ENCODE measurements at regions not wholly inside any gene's neighbourhood (a gene's known extent, or its start where the extent isn't known, plus 50 kb on each side); places are given as distances from the start of the nearest gene placed in this dataset.
"Not testable (repeated sequence)": the region's sequence is repeated elsewhere in the genome, so short reads cannot be mapped to it uniquely, and the experiment has no call there.

GRCh38 chr4:132683957-132684356 lies 465.1 kb upstream of the PCDH10 start:
- no peak for DNase-seq (ENCODE audit: low read depth)

- DNase-seq (ENCODE audit: low read depth), result no peak
Measured at GRCh38 chr4:132691026-132691425, 458.1 kb upstream of the PCDH10 start.

- DNase-seq (ENCODE audit: low read depth), result no peak
Measured at GRCh38 chr4:132691668-132692067, 457.4 kb upstream of the PCDH10 start.

- no peak for DNase-seq (ENCODE audit: low read depth)
Measured at GRCh38 chr4:132694775-132695174, 454.3 kb upstream of the PCDH10 start.

- not testable (repeated sequence) for DNase-seq (ENCODE audit: low read depth)
Measured at GRCh38 chr4:132697505-132697904, 451.6 kb upstream of the PCDH10 start.

GRCh38 chr4:132707955-132708354 lies 441.1 kb upstream of the PCDH10 start:
- no peak for DNase-seq (ENCODE audit: low read depth)

GRCh38 chr4:132709056-132709455 lies 440.0 kb upstream of the PCDH10 start:
- DNase-seq (ENCODE audit: low read depth), result no peak

- no peak for DNase-seq (ENCODE audit: low read depth)
Measured at GRCh38 chr4:132710971-132711370, 438.1 kb upstream of the PCDH10 start.

- no peak for DNase-seq (ENCODE audit: low read depth)
Measured at GRCh38 chr4:132737344-132737743, 411.8 kb upstream of the PCDH10 start.

GRCh38 chr4:132759199-132759780 lies 389.8 kb upstream of the PCDH10 start:
- no peak for DNase-seq (ENCODE audit: low read depth)

GRCh38 chr4:132763465-132763864 lies 385.6 kb upstream of the PCDH10 start:
- DNase-seq (ENCODE audit: low read depth), result no peak

- no peak for DNase-seq (ENCODE audit: low read depth)
Measured at GRCh38 chr4:132767901-132768300, 381.2 kb upstream of the PCDH10 start.

GRCh38 chr4:132770776-132771175 lies 378.3 kb upstream of the PCDH10 start:
- DNase-seq (ENCODE audit: low read depth), result no peak

GRCh38 chr4:132792310-132792709 lies 356.8 kb upstream of the PCDH10 start:
- DNase-seq (ENCODE audit: low read depth), result no peak

GRCh38 chr4:132797856-132798255 lies 351.2 kb upstream of the PCDH10 start:
- DNase-seq (ENCODE audit: low read depth), result no peak

GRCh38 chr4:132809298-132810032 lies 339.6 kb upstream of the PCDH10 start:
- no peak for DNase-seq (ENCODE audit: low read depth)

GRCh38 chr4:132813061-132813460 lies 336.0 kb upstream of the PCDH10 start:
- DNase-seq (ENCODE audit: low read depth), result not testable (repeated sequence)

GRCh38 chr4:132818091-132818490 lies 331.0 kb upstream of the PCDH10 start:
- no peak for DNase-seq (ENCODE audit: low read depth)

GRCh38 chr4:132823419-132823818 lies 325.7 kb upstream of the PCDH10 start:
- DNase-seq (ENCODE audit: low read depth), result no peak

- no peak for DNase-seq (ENCODE audit: low read depth)
Measured at GRCh38 chr4:132824761-132825160, 324.3 kb upstream of the PCDH10 start.

- no peak for DNase-seq (ENCODE audit: low read depth)
Measured at GRCh38 chr4:132827522-132827921, 321.6 kb upstream of the PCDH10 start.

- no peak for DNase-seq (ENCODE audit: low read depth)
Measured at GRCh38 chr4:132838244-132838643, 310.9 kb upstream of the PCDH10 start.

- DNase-seq (ENCODE audit: low read depth), result no peak
Measured at GRCh38 chr4:132839070-132839469, 310.0 kb upstream of the PCDH10 start.

- no peak for DNase-seq (ENCODE audit: low read depth)
Measured at GRCh38 chr4:132859929-132860328, 289.2 kb upstream of the PCDH10 start.

Data from LHCN-M2 (cell line).